ENCODE measurements at regions not wholly inside any gene's neighbourhood (a gene's known extent, or its start where the extent isn't known, plus 50 kb on each side); places are given as distances from the start of the nearest gene placed in this dataset.

GRCh38 chr19:5259750-5260149 is 80.9 kb downstream of the PTPRS start:
- no peak for TF ChIP-seq CTCF (IDR thresholded peaks at IDR 0.05)
- ATAC-seq (ENCODE audit: low FRiP score): no peak
- no peak for DNase-seq (ENCODE audit: low spot score)

- DNase-seq (ENCODE audit: low spot score) (no peak), ATAC-seq (ENCODE audit: low FRiP score) (no peak)
- no peak for TF ChIP-seq CTCF (IDR thresholded peaks at IDR 0.05)
These were observed 83.2 kb downstream of the PTPRS start for GRCh38 chr19:5257155-5258045.

- DNase-seq (ENCODE audit: low spot score) (no peak), ATAC-seq (ENCODE audit: low FRiP score) (no peak)
- no peak for TF ChIP-seq CTCF (IDR thresholded peaks at IDR 0.05)
These were observed 84.9 kb downstream of the PTPRS start for GRCh38 chr19:5255602-5256231.

- DNase-seq (ENCODE audit: low spot score): no peak
- TF ChIP-seq CTCF (IDR thresholded peaks at IDR 0.05): no peak
- ATAC-seq (ENCODE audit: low FRiP score): no peak
These were observed 85.7 kb downstream of the PTPRS start for GRCh38 chr19:5254944-5255343.

GRCh38 chr19:5254543-5254942 is 86.1 kb downstream of the PTPRS start:
- DNase-seq (ENCODE audit: low spot score) (no peak), ATAC-seq (ENCODE audit: low FRiP score) (no peak)
- TF ChIP-seq CTCF (IDR thresholded peaks at IDR 0.05): no peak

- no peak for ATAC-seq (ENCODE audit: low FRiP score)
- no peak for DNase-seq (ENCODE audit: low spot score)
- no peak for TF ChIP-seq CTCF (IDR thresholded peaks at IDR 0.05)
These were observed 87.1 kb downstream of the PTPRS start for GRCh38 chr19:5253406-5254110.
